ENCODE measurements at regions not wholly inside any gene's neighbourhood (a gene's known extent, or its start where the extent isn't known, plus 50 kb on each side); places are given as distances from the start of the nearest gene placed in this dataset.

GRCh38 chr5:91741764-91742505, 358.8 kb upstream of the ARRDC3 start:
- Histone ChIP-seq H3K9me3 (no peaks in the 10 kb centered on the region), H3K4me1 (no peaks in the 10 kb centered on the region), H3K4me3 (no peak overlapping the region), H3K27ac (no peak overlapping the region), H3K27me3 (no peaks in the 10 kb centered on the region), H3K36me3 (no peaks in the 10 kb centered on the region)
- ATAC-seq (no peak), DNase-seq (no peak)
- intact Hi-C loops (cut with DNase I; ENCODE audit: low total_unique reads) (no loop called here), in situ Hi-C loops (cut with MboI; ENCODE audit: low sequenced_read_pairs in 4 of 4) (no loop called here)
- TF ChIP-seq POLR2A (IDR thresholded peaks at IDR 0.05) (no peak), CTCF (IDR thresholded peaks at IDR 0.05 in 4 of 5, conservative IDR thresholded peaks at IDR 0.05 in 1 of 5) (no peak)

GRCh38 chr5:91730026-91730425, 346.9 kb upstream of the ARRDC3 start:
- DNase-seq (no peak), ATAC-seq (no peak)
- no peak for TF ChIP-seq POLR2A (IDR thresholded peaks at IDR 0.05)
- TF ChIP-seq CTCF (IDR thresholded peaks at IDR 0.05 in 4 of 5, conservative IDR thresholded peaks at IDR 0.05 in 1 of 5): no peak
- Histone ChIP-seq H3K9me3 (no peaks in the 10 kb centered on the region), H3K27me3 (no peaks in the 10 kb centered on the region), H3K4me1 (no peaks in the 10 kb centered on the region), H3K36me3 (no peaks in the 10 kb centered on the region), H3K27ac (no peak overlapping the region), H3K4me3 (no peak overlapping the region)
- intact Hi-C loops (cut with DNase I; ENCODE audit: low total_unique reads) (no loop called here), in situ Hi-C loops (cut with MboI; ENCODE audit: low sequenced_read_pairs in 4 of 4) (no loop called here)

- Histone ChIP-seq H3K36me3 (no peaks in the 10 kb centered on the region), H3K4me3 (no peak overlapping the region), H3K27ac (no peak overlapping the region), H3K27me3 (no peaks in the 10 kb centered on the region), H3K4me1 (no peaks in the 10 kb centered on the region), H3K9me3 (no peaks in the 10 kb centered on the region)
- ATAC-seq: no peak
- DNase-seq: no peak
- in situ Hi-C loops (cut with MboI; ENCODE audit: low sequenced_read_pairs in 4 of 4): no loop called here
- TF ChIP-seq CTCF (IDR thresholded peaks at IDR 0.05 in 4 of 5, conservative IDR thresholded peaks at IDR 0.05 in 1 of 5) (no peak), POLR2A (IDR thresholded peaks at IDR 0.05) (no peak)
- intact Hi-C loops (cut with DNase I; ENCODE audit: low total_unique reads): no loop called here
These were observed 344.3 kb upstream of the ARRDC3 start for GRCh38 chr5:91727463-91727862.

- no peak overlapping the region for H3K27ac ChIP-seq
- intact Hi-C loops (cut with DNase I; ENCODE audit: low total_unique reads) (no loop called here), in situ Hi-C loops (cut with MboI; ENCODE audit: low sequenced_read_pairs in 4 of 4) (no loop called here)
- no peaks in the 10 kb centered on the region for H3K4me1 ChIP-seq
- H3K4me3 ChIP-seq: no peak overlapping the region
- ATAC-seq: no peak
- DNase-seq: no peak
- no peak for TF ChIP-seq POLR2A (IDR thresholded peaks at IDR 0.05)
- no peak for TF ChIP-seq CTCF (IDR thresholded peaks at IDR 0.05 in 4 of 5, conservative IDR thresholded peaks at IDR 0.05 in 1 of 5)
- no peaks in the 10 kb centered on the region for H3K36me3 ChIP-seq
- H3K27me3 ChIP-seq: peaks cover 0 to 4% (median 0%) of the 10 kb centered on the region in 3 donors
- no peaks in the 10 kb centered on the region for H3K9me3 ChIP-seq
These were observed 339.8 kb upstream of the ARRDC3 start for GRCh38 chr5:91722736-91723467.
